K562 (cell line): ENCODE measurements at regions not wholly inside any gene's neighbourhood (a gene's known extent, or its start where the extent isn't known, plus 50 kb on each side); places are given as distances from the start of the nearest gene placed in this dataset.

Experiments used
- ATAC-seq: fragments of 200-7000 bp; cut with Tn5 transposase; 3 replicates; pipeline ENCODE4 v1.9.1; 2020; ENCODE audit warnings: moderate library complexity
- BruUV-seq: library from RNA; stranded (reverse); fragments of 400-500 nt; replicated peaks from 2 replicates; lab custom pipeline; 2021; lab: Mats Ljungman, UMichigan
- CTCF ChIA-PET: fragments of 300-600 bp; formaldehyde crosslinking; extraction: SDS; loops from one replicate; lab custom pipeline; 2021; ENCODE audit warnings: low intra/inter-chr PET ratio; lab: Yijun Ruan, JAX
- POLR2A ChIA-PET: fragments of 300-600, 350-650 bp; sonication (Branson Sonifier 250); formaldehyde crosslinking; extraction: SDS; loops from one replicate; lab custom pipeline; 2021; ENCODE audit warnings: antibody characterized with exemption, inconsistent platforms; lab: Yijun Ruan, JAX
- DNase-seq, 4 experiments: peaks; one replicate each; pipeline versions ENCODE4 v3.0.0 to v3.0.0-alpha.2; 2011 to 2018; ENCODE audit warnings: low spot score in 3 of 4, mixed read lengths in 3 of 4; ENCODE audit errors: extremely low read depth in 1 of 4
- FAIRE-seq: peaks from 2 replicates; lab custom pipeline; 2011; peaks lifted over from hg19 to GRCh38; lab: Jason Lieb, UNC
- H2AFZ ChIP-seq: 2 replicates; pipeline ENCODE4 v1.6.0; 2011; ENCODE audit warnings: low read depth, low read length, control low read depth, inconsistent platforms
- H3K27ac ChIP-seq: fragments of 200-600 bp; 3 replicates; pipeline ENCODE4 v1.8.0; 2011; ENCODE audit warnings: low read depth, mild to moderate bottlenecking, control low read depth, inconsistent platforms, low read length, moderate library complexity, mixed read lengths; ENCODE audit errors: extremely low read depth
- H3K27me3 ChIP-seq, 2 experiments: fragments of 300-600 bp in 1 of 2; 2 replicates in 1 of 2; 3 replicates in 1 of 2; pipeline versions ENCODE4 v1.6.0 to v1.8.0; 2011; ENCODE audit warnings: inconsistent platforms in 2 of 2, low read length in 2 of 2, mild to moderate bottlenecking in 1 of 2, mixed read lengths in 1 of 2, moderate library complexity in 1 of 2; ENCODE audit not compliant: control insufficient read depth in 2 of 2, insufficient read depth in 2 of 2
- H3K36me3 ChIP-seq: fragments of 300-600 bp; 3 replicates; pipeline ENCODE4 v1.8.0; 2011; ENCODE audit warnings: mild to moderate bottlenecking, low read length, inconsistent platforms; ENCODE audit not compliant: control insufficient read depth, insufficient read depth
- H3K4me1 ChIP-seq, 2 experiments: fragments of 200-600 bp in 1 of 2; replicated peaks in 1 of 2; 2 replicates in 1 of 2; 3 replicates in 1 of 2; pipeline versions ENCODE4 v1.5.1 to v1.8.0; 2011; ENCODE audit warnings: inconsistent platforms in 2 of 2, low read length in 2 of 2, mild to moderate bottlenecking in 1 of 2, mixed read lengths in 1 of 2, moderate library complexity in 1 of 2; ENCODE audit not compliant: control insufficient read depth in 2 of 2, insufficient read depth in 2 of 2
- H3K4me2 ChIP-seq: 2 replicates; pipeline ENCODE4 v1.6.1; 2011; ENCODE audit warnings: low read length, control low read depth, inconsistent platforms, mixed read lengths; ENCODE audit not compliant: insufficient read depth
- H3K4me3 ChIP-seq: fragments of 200-600 bp; sonication (generic), shearing (Covaris generic); 2 replicates; pipeline ENCODE4 v1.5.1; 2016; ENCODE audit warnings: control low read depth, inconsistent platforms
- H3K79me2 ChIP-seq: fragments of 200-600 bp; 3 replicates; pipeline ENCODE4 v1.8.0; 2011; ENCODE audit warnings: low read length, inconsistent platforms; ENCODE audit not compliant: control insufficient read depth, insufficient read depth
- H3K9ac ChIP-seq, 2 experiments: 2 replicates each; pipeline versions ENCODE4 v1.6.0 to v1.6.1; 2011; ENCODE audit warnings: low read depth in 2 of 2, low read length in 2 of 2, control low read depth in 1 of 2, inconsistent platforms in 1 of 2, mild to moderate bottlenecking in 1 of 2, mixed read lengths in 1 of 2; ENCODE audit not compliant: insufficient read depth in 1 of 2
- H3K9me1 ChIP-seq: one replicate; pipeline ENCODE4 v1.6.0; 2011; ENCODE audit warnings: inconsistent platforms, mild to moderate bottlenecking, low read length, moderate library complexity; ENCODE audit not compliant: control insufficient read depth, insufficient read depth
- H3K9me3 ChIP-seq: replicated peaks from 2 replicates; pipeline ENCODE4 v1.5.1; 2011; ENCODE audit warnings: low read depth, low read length, inconsistent platforms; ENCODE audit not compliant: control insufficient read depth, insufficient read depth
- H4K20me1 ChIP-seq: replicated peaks from 2 replicates; pipeline ENCODE4 v1.6.1; 2011; ENCODE audit warnings: low read length, inconsistent platforms, mixed read lengths; ENCODE audit not compliant: control insufficient read depth, insufficient read depth
- CREB1 ChIP-seq, 2 experiments: sonication (generic) in 1 of 2; formaldehyde crosslinking in 1 of 2; IDR thresholded peaks; 2 replicates each; pipeline versions ENCODE4 v1.6.1 to v1.8.0; 2012 to 2022; ENCODE audit warnings: inconsistent platforms in 1 of 2, mild to moderate bottlenecking in 1 of 2, missing genetic modification reagents in 1 of 2, moderate library complexity in 1 of 2
- CTBP1 ChIP-seq: fragments of 450-650 bp; IDR thresholded peaks from 2 replicates; pipeline ENCODE4 v1.6.1; 2016; ENCODE audit warnings: borderline replicate concordance
- FOSL1 ChIP-seq: fragments of 200-800 bp; sonication (Bioruptor generic); conservative IDR thresholded peaks from 2 replicates; pipeline ENCODE4 v1.6.1; 2016; ENCODE audit warnings: missing genetic modification characterization, missing compliant biosample characterization
- HMG20B ChIP-seq: fragments of 250-450 bp; sonication (Bioruptor Pico); IDR thresholded peaks from 2 replicates; pipeline ENCODE4 v1.5.0; 2021; ENCODE audit warnings: mild to moderate bottlenecking
- HNRNPL ChIP-seq: fragments of 200-400 bp; formaldehyde crosslinking; IDR thresholded peaks from 2 replicates; pipeline ENCODE4 v1.6.1; 2017; ENCODE audit warnings: low read depth, mild to moderate bottlenecking, low read length
- HOXB6 ChIP-seq: fragments of 250-450 bp; sonication (Bioruptor Pico); IDR thresholded peaks from 2 replicates; pipeline ENCODE4 v1.5.1; 2022; ENCODE audit warnings: mild to moderate bottlenecking, borderline replicate concordance
- MCM3 ChIP-seq: fragments of 450-650 bp; IDR thresholded peaks from 2 replicates; pipeline ENCODE4 v1.6.1; 2016
- MEF2D ChIP-seq: conservative IDR thresholded peaks from 2 replicates; pipeline ENCODE4 v1.6.1; 2016; ENCODE audit warnings: low read depth, missing genetic modification characterization, missing compliant biosample characterization
- SMC3 ChIP-seq: conservative IDR thresholded peaks from 2 replicates; pipeline ENCODE4 v1.6.1; 2011; ENCODE audit warnings: low read depth, low read length, improper control_type of control experiment; ENCODE audit not compliant: insufficient read depth
- SP1 ChIP-seq: sonication (generic); formaldehyde crosslinking; IDR thresholded peaks from 2 replicates; pipeline ENCODE4 v1.8.1; 2022; ENCODE audit warnings: mild to moderate bottlenecking, missing genetic modification reagents
- SREBF1 ChIP-seq: fragments of 150-350 bp; IDR thresholded peaks from 2 replicates; pipeline ENCODE4 v1.6.1; 2014; ENCODE audit warnings: antibody characterized with exemption, low read depth, low read length, borderline replicate concordance
- SRF ChIP-seq, 2 experiments: fragments of 250-450, 450-650 bp in 1 of 2; sonication (Bioruptor Pico) in 1 of 2; sonication (generic) in 1 of 2; formaldehyde crosslinking; IDR thresholded peaks; 2 replicates each; pipeline versions ENCODE4 v1.5.0 to v1.5.1; 2020 to 2022; ENCODE audit warnings: mild to moderate bottlenecking in 1 of 2, missing genetic modification reagents in 1 of 2
- ZNF232 ChIP-seq: sonication (generic); formaldehyde crosslinking; IDR thresholded peaks from 2 replicates; pipeline ENCODE4 v1.8.0; 2022; ENCODE audit warnings: mild to moderate bottlenecking, missing genetic modification reagents
- WGBS: fragments of 100-300 bp; shearing (Covaris generic); methylation state at CpG from one replicate; pipeline ENCODE4 v1.1.6; 2016; ENCODE audit warnings: low coverage, mixed read lengths; ENCODE audit not compliant: insufficient coverage; ENCODE audit errors: missing lambda C conversion rate; 5-methylcytosine and 5-hydroxymethylcytosine counted together
- in situ Hi-C: fragments of 300-500 bp; cut with MboI; formaldehyde crosslinking; loops from 4 replicates; pipeline ENCODE4 v1.15.0; 2018; ENCODE audit warnings: inconsistent platforms, mixed read lengths
- intact Hi-C: fragments of 100-400 bp; cut with micrococcal nuclease; formaldehyde crosslinking; loops from 2 replicates; pipeline ENCODE4 v1.14.2; 2022
- TF ChIP-seq, protein P1 (sequence below): sonication (generic); formaldehyde crosslinking; IDR thresholded peaks from 2 replicates; pipeline ENCODE4 v1.8.0; 2022; ENCODE audit warnings: mild to moderate bottlenecking, missing genetic modification reagents, borderline replicate concordance
- TF ChIP-seq, protein P2 (sequence below), 2 experiments: fragments of 450-650 bp; IDR thresholded peaks; 2 replicates each; pipeline ENCODE4 v1.6.1; 2016

DNA sequence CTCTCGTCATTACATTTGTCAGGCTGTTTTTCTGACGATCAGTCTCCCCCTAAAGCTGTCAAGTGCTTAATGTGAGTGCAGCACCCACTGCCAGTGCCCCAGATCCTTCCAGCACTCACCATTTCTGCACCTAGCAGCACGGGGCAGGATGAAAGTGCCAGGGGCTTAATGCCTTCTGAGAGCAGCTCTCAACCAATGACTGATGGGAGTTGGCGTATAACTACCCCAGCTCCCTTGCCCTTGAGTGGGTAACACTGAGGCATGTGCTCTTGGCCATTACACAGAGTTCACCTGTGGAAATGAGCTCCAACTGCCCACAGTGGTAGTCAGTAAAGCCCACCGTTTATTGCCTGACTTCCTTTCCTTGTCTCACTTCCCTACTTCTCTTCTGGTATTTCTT, 226.2 kb upstream of the BCOR start:
- Histone ChIP-seq H3K9me3 (no peaks in the 10 kb centered on the region), H3K27me3 (peaks cover 0 to 4% of the 10 kb centered on the region in 2 experiments; a peak in 1 of 5 replicates), H4K20me1 (no peaks in the 10 kb centered on the region), H2AFZ (no peak overlapping the region), H3K4me1 (no peaks in the 10 kb centered on the region; a peak in 1 of 5 replicates), H3K4me2 (no peak overlapping the region), H3K9me1 (no peaks in the 10 kb centered on the region), H3K27ac (no peak overlapping the region), H3K36me3 (no peaks in the 10 kb centered on the region), H3K79me2 (no peaks in the 10 kb centered on the region), H3K9ac (no peak overlapping the region), H3K4me3 (no peak overlapping the region)
- in situ Hi-C loops = no loop called here
- no peak for DNase-seq
- FAIRE-seq = no peak
- intact Hi-C loops = no loop called here
- ChIA-PET CTCF (no interaction called here), POLR2A (no interaction called here)
- 18% methylated on average over 4 of the region's 5 CpGs for WGBS
- ATAC-seq = no peak
- TF ChIP-seq ZNF232 (CRISPR knock-in tag) (no peak), HNRNPL (no peak), SRF (CRISPR knock-in tag; IDR thresholded peaks at IDR 0.05) (no peak), HMG20B (CRISPR knock-in tag) (no peak), CREB1 (IDR thresholded peaks at IDR 0.05) (no peak), CREB1 (CRISPR knock-in tag; IDR thresholded peaks at IDR 0.05) (no peak), CTBP1 (no peak), HOXB6 (CRISPR knock-in tag) (no peak), FOSL1 (tag) (no peak), MCM3 (no peak), SP1 (no peak), SMC3 (no peak), SREBF1 (no peak), MEF2D (tag) (no peak)
- TF ChIP-seq, protein P1, sequence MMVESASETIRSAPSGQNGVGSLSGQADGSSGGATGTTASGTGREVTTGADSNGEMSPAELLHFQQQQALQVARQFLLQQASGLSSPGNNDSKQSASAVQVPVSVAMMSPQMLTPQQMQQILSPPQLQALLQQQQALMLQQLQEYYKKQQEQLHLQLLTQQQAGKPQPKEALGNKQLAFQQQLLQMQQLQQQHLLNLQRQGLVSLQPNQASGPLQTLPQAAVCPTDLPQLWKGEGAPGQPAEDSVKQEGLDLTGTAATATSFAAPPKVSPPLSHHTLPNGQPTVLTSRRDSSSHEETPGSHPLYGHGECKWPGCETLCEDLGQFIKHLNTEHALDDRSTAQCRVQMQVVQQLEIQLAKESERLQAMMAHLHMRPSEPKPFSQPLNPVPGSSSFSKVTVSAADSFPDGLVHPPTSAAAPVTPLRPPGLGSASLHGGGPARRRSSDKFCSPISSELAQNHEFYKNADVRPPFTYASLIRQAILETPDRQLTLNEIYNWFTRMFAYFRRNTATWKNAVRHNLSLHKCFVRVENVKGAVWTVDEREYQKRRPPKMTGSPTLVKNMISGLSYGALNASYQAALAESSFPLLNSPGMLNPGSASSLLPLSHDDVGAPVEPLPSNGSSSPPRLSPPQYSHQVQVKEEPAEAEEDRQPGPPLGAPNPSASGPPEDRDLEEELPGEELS = no peak
- TF ChIP-seq, protein P2, sequence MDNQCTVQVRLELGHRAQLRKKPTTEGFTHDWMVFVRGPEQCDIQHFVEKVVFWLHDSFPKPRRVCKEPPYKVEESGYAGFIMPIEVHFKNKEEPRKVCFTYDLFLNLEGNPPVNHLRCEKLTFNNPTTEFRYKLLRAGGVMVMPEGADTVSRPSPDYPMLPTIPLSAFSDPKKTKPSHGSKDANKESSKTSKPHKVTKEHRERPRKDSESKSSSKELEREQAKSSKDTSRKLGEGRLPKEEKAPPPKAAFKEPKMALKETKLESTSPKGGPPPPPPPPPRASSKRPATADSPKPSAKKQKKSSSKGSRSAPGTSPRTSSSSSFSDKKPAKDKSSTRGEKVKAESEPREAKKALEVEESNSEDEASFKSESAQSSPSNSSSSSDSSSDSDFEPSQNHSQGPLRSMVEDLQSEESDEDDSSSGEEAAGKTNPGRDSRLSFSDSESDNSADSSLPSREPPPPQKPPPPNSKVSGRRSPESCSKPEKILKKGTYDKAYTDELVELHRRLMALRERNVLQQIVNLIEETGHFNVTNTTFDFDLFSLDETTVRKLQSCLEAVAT (IDR thresholded peaks at IDR 0.05) = no peak
- BruUV-seq = no TSS peak
